Left lung (tissue), 4 donors: ENCODE measurements at regions not wholly inside any gene's neighbourhood (a gene's known extent, or its start where the extent isn't known, plus 50 kb on each side); places are given as distances from the start of the nearest gene placed in this dataset.

Experiments used
- ATAC-seq: fragments of 200-7000 bp; cut with Tn5 transposase; one replicate; pipeline ENCODE4 v1.9.1; 2020; ENCODE audit warnings: moderate library complexity
- DNase-seq, 4 donors: peaks; one replicate each; pipeline ENCODE4 v3.0.0-alpha.2; 2013 to 2020
- H3K27ac ChIP-seq, 2 donors: fragments of 200-600 bp; sonication (generic) in 1 of 2; one replicate each; pipeline versions ENCODE4 v1.5.0 to v1.8.0; 2020 to 2021
- H3K27me3 ChIP-seq, 2 donors: fragments of 200-600 bp; sonication (generic) in 1 of 2; one replicate each; pipeline versions ENCODE4 v1.5.0 to v1.8.0; 2020 to 2021
- H3K36me3 ChIP-seq, 2 donors: fragments of 200-600 bp; sonication (generic) in 1 of 2; one replicate each; pipeline versions ENCODE4 v1.5.0 to v1.8.0; 2020 to 2021
- H3K4me1 ChIP-seq, 2 donors: fragments of 200-600 bp; one replicate each; pipeline ENCODE4 v1.8.0; 2021
- H3K4me3 ChIP-seq, 2 donors: fragments of 200-600 bp; sonication (generic) in 1 of 2; one replicate each; pipeline versions ENCODE4 v1.5.0 to v1.8.0; 2020 to 2021; ENCODE audit warnings: mild to moderate bottlenecking in 1 of 2
- H3K9me3 ChIP-seq, 2 donors: fragments of 200-600 bp; sonication (generic) in 1 of 2; one replicate each; pipeline versions ENCODE4 v1.5.0 to v1.8.0; 2020 to 2021
- intact Hi-C, 2 donors: fragments of 100-400 bp; cut with DNase I; formaldehyde crosslinking; loops; one replicate each; pipeline versions ENCODE4 v1.11.2 to v1.14.2; 2022
- TF ChIP-seq, protein P1 (sequence below), 2 donors: fragments of 200-600 bp; sonication (generic) in 1 of 2; IDR thresholded peaks; one replicate each; pipeline versions ENCODE4 v1.5.0 to v1.8.0; 2021; ENCODE audit warnings: antibody characterized with exemption in 2 of 2
- donor health status: DM: no; HTN: yes; CAD: no.
- donor health status: DM: no; HTN: no; CAD: no.

DNA sequence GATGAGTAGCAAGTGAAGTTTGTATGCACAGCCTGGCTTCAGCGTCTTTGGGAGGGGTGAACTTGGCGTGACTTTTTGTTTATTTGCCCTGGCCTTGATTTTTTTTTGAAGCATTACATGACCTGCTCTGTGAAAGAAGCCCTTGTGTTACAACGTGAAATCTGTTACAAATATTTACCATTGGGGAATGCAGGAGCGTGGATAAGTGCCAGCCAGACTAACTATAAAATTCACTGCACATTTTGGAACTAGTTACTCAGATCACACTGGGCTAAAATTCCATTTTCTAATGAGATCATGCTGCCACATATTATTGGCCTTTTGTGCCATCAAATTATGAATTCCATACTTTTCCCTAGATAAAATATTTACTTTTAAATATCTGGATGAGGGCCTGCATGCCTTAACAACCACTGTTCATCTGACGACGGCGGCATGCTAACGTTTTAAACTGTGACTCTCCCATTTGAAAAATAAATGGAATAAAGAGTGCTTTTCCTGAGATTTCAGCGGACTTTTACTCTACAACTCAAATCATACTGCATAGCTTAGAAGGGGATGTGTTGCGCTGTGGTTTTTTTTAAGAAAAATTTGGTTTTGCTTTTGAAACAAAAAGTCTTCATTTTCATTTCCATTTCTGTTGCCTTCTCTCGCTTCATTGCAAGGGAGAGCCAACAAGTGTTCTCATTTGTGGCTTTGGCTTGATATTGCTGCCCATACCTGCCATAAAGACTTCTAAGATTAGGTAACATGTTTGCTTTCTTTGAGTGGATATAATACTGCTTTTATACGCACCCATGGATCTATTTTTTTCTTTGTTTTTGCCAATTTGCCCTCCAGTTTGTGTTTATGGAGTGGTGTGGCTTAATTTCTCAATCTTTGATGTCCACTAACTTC, 352.2 kb downstream of the TFEC start:
- peak in 1 of 4 donors; percentile 36 for DNase-seq
- Histone ChIP-seq H3K4me3 (no peak overlapping the region), H3K4me1 (peaks cover 0 to 5% of the 10 kb centered on the region in 2 donors), H3K27ac (no peak overlapping the region), H3K9me3 (no peaks in the 10 kb centered on the region), H3K27me3 (peaks cover 0 to 2% of the 10 kb centered on the region in 2 donors), H3K36me3 (no peaks in the 10 kb centered on the region)
- ATAC-seq, result peak; percentile 52
- TF ChIP-seq, protein P1, sequence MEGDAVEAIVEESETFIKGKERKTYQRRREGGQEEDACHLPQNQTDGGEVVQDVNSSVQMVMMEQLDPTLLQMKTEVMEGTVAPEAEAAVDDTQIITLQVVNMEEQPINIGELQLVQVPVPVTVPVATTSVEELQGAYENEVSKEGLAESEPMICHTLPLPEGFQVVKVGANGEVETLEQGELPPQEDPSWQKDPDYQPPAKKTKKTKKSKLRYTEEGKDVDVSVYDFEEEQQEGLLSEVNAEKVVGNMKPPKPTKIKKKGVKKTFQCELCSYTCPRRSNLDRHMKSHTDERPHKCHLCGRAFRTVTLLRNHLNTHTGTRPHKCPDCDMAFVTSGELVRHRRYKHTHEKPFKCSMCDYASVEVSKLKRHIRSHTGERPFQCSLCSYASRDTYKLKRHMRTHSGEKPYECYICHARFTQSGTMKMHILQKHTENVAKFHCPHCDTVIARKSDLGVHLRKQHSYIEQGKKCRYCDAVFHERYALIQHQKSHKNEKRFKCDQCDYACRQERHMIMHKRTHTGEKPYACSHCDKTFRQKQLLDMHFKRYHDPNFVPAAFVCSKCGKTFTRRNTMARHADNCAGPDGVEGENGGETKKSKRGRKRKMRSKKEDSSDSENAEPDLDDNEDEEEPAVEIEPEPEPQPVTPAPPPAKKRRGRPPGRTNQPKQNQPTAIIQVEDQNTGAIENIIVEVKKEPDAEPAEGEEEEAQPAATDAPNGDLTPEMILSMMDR (IDR thresholded peaks at IDR 0.05), result no peak
- intact Hi-C loops, result no loop called here

DNA sequence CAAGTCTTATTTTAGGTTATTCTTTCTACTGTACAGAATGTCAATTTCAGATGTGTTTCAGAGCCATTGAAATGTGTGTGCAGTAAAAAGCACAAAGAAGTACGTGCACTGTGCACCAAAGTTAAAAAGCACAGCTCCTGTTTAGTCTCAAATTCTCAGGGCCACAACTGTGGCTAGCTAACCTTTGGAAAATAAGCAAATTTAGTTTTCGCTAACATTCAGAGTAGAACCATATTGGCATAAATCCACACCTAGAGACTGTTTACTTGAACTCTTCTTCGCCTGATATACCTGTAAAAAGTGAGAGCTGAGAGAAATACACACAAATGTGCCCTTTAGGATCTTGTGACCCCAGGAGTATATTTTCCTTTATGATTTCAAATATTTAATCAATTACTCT, 353.9 kb downstream of the TFEC start:
- Histone ChIP-seq H3K27me3 (peaks cover 0 to 2% of the 10 kb centered on the region in 2 donors), H3K27ac (no peak overlapping the region), H3K4me3 (no peak overlapping the region), H3K36me3 (no peaks in the 10 kb centered on the region), H3K9me3 (no peaks in the 10 kb centered on the region), H3K4me1 (peaks cover 0 to 5% of the 10 kb centered on the region in 2 donors)
- intact Hi-C loops, result no loop called here
- DNase-seq (no peak), ATAC-seq (no peak)
- TF ChIP-seq, protein P1 (IDR thresholded peaks at IDR 0.05), result no peak

DNA sequence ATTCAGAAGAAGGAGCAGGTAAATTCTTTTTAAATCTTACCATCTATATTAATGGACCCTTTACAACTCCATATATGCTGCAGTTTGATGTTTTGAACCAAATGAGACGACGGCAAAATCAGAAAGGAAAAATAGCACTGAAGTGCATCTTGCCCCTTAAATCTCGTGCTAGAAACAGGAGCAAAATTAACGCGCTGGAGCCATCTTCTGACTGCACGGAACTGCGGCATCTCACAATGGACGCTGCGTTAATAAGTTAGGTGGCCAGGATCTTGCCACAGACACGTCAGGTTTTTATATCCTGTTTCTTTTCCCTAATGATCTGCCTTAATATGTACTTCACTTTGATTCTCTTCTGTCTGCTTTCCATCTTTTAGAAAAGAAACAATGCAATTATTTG, 354.5 kb downstream of the TFEC start:
- Histone ChIP-seq H3K27me3 (peaks cover 0 to 2% of the 10 kb centered on the region in 2 donors), H3K9me3 (no peaks in the 10 kb centered on the region), H3K36me3 (no peaks in the 10 kb centered on the region), H3K4me1 (peaks cover 0 to 5% of the 10 kb centered on the region in 2 donors), H3K27ac (no peak overlapping the region), H3K4me3 (no peak overlapping the region)
- intact Hi-C loops, result no loop called here
- TF ChIP-seq, protein P1 (IDR thresholded peaks at IDR 0.05), result no peak
- ATAC-seq, result peak; percentile 71
- DNase-seq, result peak in 1 of 4 donors; percentile 51

DNA sequence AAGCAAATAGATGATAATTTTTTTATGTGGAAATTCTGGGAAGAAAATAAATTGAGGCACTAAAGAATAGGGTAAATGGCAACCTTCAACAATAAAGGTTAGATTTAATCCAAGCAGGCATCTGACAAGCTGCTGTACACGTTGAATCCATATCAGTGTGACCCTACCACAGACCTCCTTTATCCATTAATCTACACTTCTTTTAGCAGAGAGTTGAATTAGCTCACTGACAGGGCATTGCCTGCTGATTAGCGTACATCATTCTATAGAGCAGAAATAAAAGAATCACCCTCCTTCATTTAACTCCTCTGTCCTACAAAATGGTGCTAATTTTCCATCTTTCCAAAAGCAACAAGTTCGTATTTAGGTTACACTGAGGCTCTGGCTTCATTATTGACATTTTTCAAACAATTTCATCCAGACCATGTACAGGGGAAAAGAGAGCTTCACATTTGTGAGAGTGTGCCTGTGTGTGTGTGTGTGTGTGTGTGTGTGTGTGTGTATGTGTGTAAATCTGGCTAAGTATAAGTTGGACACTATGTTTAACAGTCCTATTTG, 356.0 kb downstream of the TFEC start:
- DNase-seq (no peak), ATAC-seq (no peak)
- Histone ChIP-seq H3K36me3 (no peaks in the 10 kb centered on the region), H3K27ac (no peak overlapping the region), H3K4me1 (peaks cover 0 to 5% of the 10 kb centered on the region in 2 donors), H3K9me3 (no peaks in the 10 kb centered on the region), H3K4me3 (no peak overlapping the region), H3K27me3 (peaks cover 0 to 2% of the 10 kb centered on the region in 2 donors)
- intact Hi-C loops, result no loop called here
- TF ChIP-seq, protein P1 (IDR thresholded peaks at IDR 0.05), result no peak

DNA sequence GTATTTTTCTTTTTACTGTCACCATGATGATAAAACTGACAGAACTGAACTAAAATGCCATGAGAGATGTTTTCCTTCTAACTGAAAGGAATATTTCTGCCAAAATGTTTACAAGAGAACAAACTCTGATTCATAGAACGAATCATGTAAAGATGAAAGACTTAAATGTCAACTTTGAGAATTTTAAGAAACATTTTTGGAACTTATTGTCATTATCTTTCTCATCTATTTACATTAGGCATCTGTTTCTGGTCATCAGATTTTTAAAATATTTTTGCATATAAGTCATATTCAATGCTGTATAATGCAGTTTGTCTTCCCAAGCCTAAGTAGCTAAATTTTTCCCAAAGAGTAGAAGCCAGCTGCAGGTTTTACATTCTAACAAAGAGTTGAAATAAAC, 358.5 kb downstream of the TFEC start:
- no peaks in the 10 kb centered on the region for H3K9me3 ChIP-seq
- H3K27me3 ChIP-seq, result peaks cover 0 to 2% of the 10 kb centered on the region in 2 donors
- ATAC-seq (no peak), DNase-seq (no peak)
- H3K4me3 ChIP-seq, result no peak overlapping the region
- intact Hi-C loops, result no loop called here
- TF ChIP-seq, protein P1 (IDR thresholded peaks at IDR 0.05), result no peak
- H3K36me3 ChIP-seq, result no peaks in the 10 kb centered on the region
- no peak overlapping the region for H3K27ac ChIP-seq
- H3K4me1 ChIP-seq, result no peaks in the 10 kb centered on the region
